ENCODE measurements at regions not wholly inside any gene's neighbourhood (a gene's known extent, or its start where the extent isn't known, plus 50 kb on each side); places are given as distances from the start of the nearest gene placed in this dataset.
"Not testable (repeated sequence)": the region's sequence is repeated elsewhere in the genome, so short reads cannot be mapped to it uniquely, and the experiment has no call there.

- not testable (repeated sequence) for TF ChIP-seq CTCF (IDR thresholded peaks at IDR 0.05); POLR2AphosphoS5 (IDR thresholded peaks at IDR 0.05; ENCODE audit: insufficient read depth in 1 of 2, low read depth in 1 of 2); POLR2A (IDR thresholded peaks at IDR 0.05)
Observed at GRCh38 chr16:88231839-88232238, 150.9 kb upstream of the ZNF469 start.

Measured in vagina (tissue), 2 donors.